ENCODE measurements at regions not wholly inside any gene's neighbourhood (a gene's known extent, or its start where the extent isn't known, plus 50 kb on each side); places are given as distances from the start of the nearest gene placed in this dataset.

- no peak overlapping the region for H3K27ac Mint-ChIP-seq (ENCODE audit: unreplicated experiment)
Observed at GRCh38 chr15:95814908-95815307, 515.6 kb upstream of the NR2F2 start.

GRCh38 chr15:95816591-95816990 lies 513.9 kb upstream of the NR2F2 start:
- intact Hi-C loops (cut with micrococcal nuclease; ENCODE audit: unreplicated experiment), result no loop called here
- Mint-ChIP-seq H3K9me3 (ENCODE audit: low read depth, unreplicated experiment) (no peaks in the 10 kb centered on the region), H3K27ac (ENCODE audit: unreplicated experiment) (no peak overlapping the region), H3K27me3 (ENCODE audit: unreplicated experiment) (no peaks in the 10 kb centered on the region), H3K36me3 (ENCODE audit: insufficient read depth, unreplicated experiment) (no peaks in the 10 kb centered on the region), H3K4me3 (ENCODE audit: low read depth, unreplicated experiment) (no peak overlapping the region), H3K4me1 (ENCODE audit: low read depth, unreplicated experiment) (no peaks in the 10 kb centered on the region)
- no TSS peak for BruUV-seq (replicated peaks)
- no peak for DNase-seq
- TF ChIP-seq CTCF (IDR thresholded peaks at IDR 0.05; ENCODE audit: unreplicated experiment), result no peak
- CTCF ChIA-PET, result no interaction called here

More at GRCh38 chr15:95814908-95815307, 515.6 kb upstream of the NR2F2 start:
- intact Hi-C loops (cut with micrococcal nuclease; ENCODE audit: unreplicated experiment), result no loop called here
- DNase-seq, result no peak
- no peak for TF ChIP-seq CTCF (IDR thresholded peaks at IDR 0.05; ENCODE audit: unreplicated experiment)
- no peak overlapping the region for H3K4me3 Mint-ChIP-seq (ENCODE audit: low read depth, unreplicated experiment)
- H3K9me3 Mint-ChIP-seq (ENCODE audit: low read depth, unreplicated experiment), result no peaks in the 10 kb centered on the region
- no peaks in the 10 kb centered on the region for H3K4me1 Mint-ChIP-seq (ENCODE audit: low read depth, unreplicated experiment)
- no TSS peak for BruUV-seq (replicated peaks)
- no peaks in the 10 kb centered on the region for H3K36me3 Mint-ChIP-seq (ENCODE audit: insufficient read depth, unreplicated experiment)
- CTCF ChIA-PET, result no interaction called here
- H3K27me3 Mint-ChIP-seq (ENCODE audit: unreplicated experiment), result no peaks in the 10 kb centered on the region

- Mint-ChIP-seq H3K27me3 (ENCODE audit: unreplicated experiment) (no peaks in the 10 kb centered on the region), H3K4me3 (ENCODE audit: low read depth, unreplicated experiment) (no peak overlapping the region), H3K27ac (ENCODE audit: unreplicated experiment) (no peak overlapping the region), H3K9me3 (ENCODE audit: low read depth, unreplicated experiment) (no peaks in the 10 kb centered on the region), H3K4me1 (ENCODE audit: low read depth, unreplicated experiment) (no peaks in the 10 kb centered on the region), H3K36me3 (ENCODE audit: insufficient read depth, unreplicated experiment) (no peaks in the 10 kb centered on the region)
- no TSS peak for BruUV-seq (replicated peaks)
- intact Hi-C loops (cut with micrococcal nuclease; ENCODE audit: unreplicated experiment), result no loop called here
- no peak for TF ChIP-seq CTCF (IDR thresholded peaks at IDR 0.05; ENCODE audit: unreplicated experiment)
- CTCF ChIA-PET, result no interaction called here
- DNase-seq, result no peak
Observed at GRCh38 chr15:95822961-95823360, 507.5 kb upstream of the NR2F2 start.

- no peak for DNase-seq
- Mint-ChIP-seq H3K4me1 (ENCODE audit: low read depth, unreplicated experiment) (no peaks in the 10 kb centered on the region), H3K9me3 (ENCODE audit: low read depth, unreplicated experiment) (no peaks in the 10 kb centered on the region), H3K36me3 (ENCODE audit: insufficient read depth, unreplicated experiment) (no peaks in the 10 kb centered on the region), H3K4me3 (ENCODE audit: low read depth, unreplicated experiment) (no peak overlapping the region), H3K27ac (ENCODE audit: unreplicated experiment) (no peak overlapping the region), H3K27me3 (ENCODE audit: unreplicated experiment) (no peaks in the 10 kb centered on the region)
- CTCF ChIA-PET, result no interaction called here
- intact Hi-C loops (cut with micrococcal nuclease; ENCODE audit: unreplicated experiment), result no loop called here
- no TSS peak for BruUV-seq (replicated peaks)
- no peak for TF ChIP-seq CTCF (IDR thresholded peaks at IDR 0.05; ENCODE audit: unreplicated experiment)
Observed at GRCh38 chr15:95825208-95825607, 505.3 kb upstream of the NR2F2 start.

All from Calu3 (cell line).